ENCODE measurements at regions not wholly inside any gene's neighbourhood (a gene's known extent, or its start where the extent isn't known, plus 50 kb on each side); places are given as distances from the start of the nearest gene placed in this dataset.
"Not testable (repeated sequence)": the region's sequence is repeated elsewhere in the genome, so short reads cannot be mapped to it uniquely, and the experiment has no call there.

DNA sequence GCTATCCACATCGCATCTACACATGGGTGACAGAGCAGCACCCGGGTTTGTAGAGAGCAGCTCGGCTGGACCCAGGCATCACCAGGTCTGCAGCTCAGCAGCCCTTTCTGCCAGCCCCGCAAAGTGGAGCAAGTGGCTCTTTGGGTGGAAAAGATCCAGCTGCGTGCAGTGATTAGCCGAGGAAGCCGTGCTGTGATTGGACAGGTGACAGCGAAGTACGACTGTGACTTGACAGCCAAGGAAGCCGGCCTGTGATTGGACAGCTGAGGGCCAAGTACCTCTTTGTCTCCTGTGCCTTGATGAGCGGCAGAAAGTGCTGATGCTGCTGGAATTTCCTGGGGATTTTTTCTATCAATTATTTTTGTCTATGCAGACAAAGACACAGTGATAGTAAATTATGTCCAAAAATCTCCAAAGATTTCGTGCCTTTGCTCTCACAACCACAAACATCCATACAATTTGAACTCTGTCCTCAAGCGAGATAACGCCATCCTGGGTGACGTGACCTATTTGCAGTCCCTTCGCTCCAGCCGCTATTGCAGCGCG is 62.3 kb upstream of the GPR31 start:
- DNase-seq (no peak), ATAC-seq (no peak)
- Histone ChIP-seq H3K4me3 (no peak overlapping the region), H3K27ac (no peak overlapping the region), H3K4me1 (no peaks in the 10 kb centered on the region), H3K27me3 (no peaks in the 10 kb centered on the region), H3K36me3 (no peaks in the 10 kb centered on the region), H3K9me3 (no peaks in the 10 kb centered on the region)
- intact Hi-C loops (cut with DNase I) = loop anchor here (10.0 kb wide), 1 partner anchor 65 kb away; no protein-coding TSS in a partner anchor
- TF ChIP-seq, protein P1, sequence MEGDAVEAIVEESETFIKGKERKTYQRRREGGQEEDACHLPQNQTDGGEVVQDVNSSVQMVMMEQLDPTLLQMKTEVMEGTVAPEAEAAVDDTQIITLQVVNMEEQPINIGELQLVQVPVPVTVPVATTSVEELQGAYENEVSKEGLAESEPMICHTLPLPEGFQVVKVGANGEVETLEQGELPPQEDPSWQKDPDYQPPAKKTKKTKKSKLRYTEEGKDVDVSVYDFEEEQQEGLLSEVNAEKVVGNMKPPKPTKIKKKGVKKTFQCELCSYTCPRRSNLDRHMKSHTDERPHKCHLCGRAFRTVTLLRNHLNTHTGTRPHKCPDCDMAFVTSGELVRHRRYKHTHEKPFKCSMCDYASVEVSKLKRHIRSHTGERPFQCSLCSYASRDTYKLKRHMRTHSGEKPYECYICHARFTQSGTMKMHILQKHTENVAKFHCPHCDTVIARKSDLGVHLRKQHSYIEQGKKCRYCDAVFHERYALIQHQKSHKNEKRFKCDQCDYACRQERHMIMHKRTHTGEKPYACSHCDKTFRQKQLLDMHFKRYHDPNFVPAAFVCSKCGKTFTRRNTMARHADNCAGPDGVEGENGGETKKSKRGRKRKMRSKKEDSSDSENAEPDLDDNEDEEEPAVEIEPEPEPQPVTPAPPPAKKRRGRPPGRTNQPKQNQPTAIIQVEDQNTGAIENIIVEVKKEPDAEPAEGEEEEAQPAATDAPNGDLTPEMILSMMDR (IDR thresholded peaks at IDR 0.05) = no peak

- no peak for ATAC-seq
- intact Hi-C loops (cut with DNase I) = loop anchor here (10.0 kb wide), 1 partner anchor 63 kb away; no protein-coding TSS in a partner anchor
Observed at GRCh38 chr6:167221400-167222201, 63.8 kb upstream of the GPR31 start.

GRCh38 chr6:167225566-167226382 is 65.3 kb upstream of the UNC93A start:
- H3K27ac ChIP-seq = not testable (repeated sequence)

More at GRCh38 chr6:167221400-167222201, 63.8 kb upstream of the GPR31 start:
- Histone ChIP-seq H3K36me3 (no peaks in the 10 kb centered on the region), H3K27me3 (no peaks in the 10 kb centered on the region), H3K27ac (no peak overlapping the region), H3K4me1 (no peaks in the 10 kb centered on the region), H3K9me3 (no peaks in the 10 kb centered on the region), H3K4me3 (no peak overlapping the region)
- TF ChIP-seq, protein P1 (IDR thresholded peaks at IDR 0.05) = no peak
- no peak for DNase-seq

GRCh38 chr6:167226383-167226685 is 64.8 kb upstream of the UNC93A start:
- Histone ChIP-seq H3K4me1 (no peaks in the 10 kb centered on the region), H3K4me3 (no peak overlapping the region), H3K9me3 (no peaks in the 10 kb centered on the region), H3K27ac (no peak overlapping the region), H3K36me3 (no peaks in the 10 kb centered on the region), H3K27me3 (no peaks in the 10 kb centered on the region)
- ATAC-seq = no peak
- no peak for DNase-seq
- intact Hi-C loops (cut with DNase I) = loop anchor here (10.0 kb wide), 1 partner anchor 58 kb away; no protein-coding TSS in a partner anchor
- TF ChIP-seq, protein P1 (IDR thresholded peaks at IDR 0.05) = no peak

More at GRCh38 chr6:167225566-167226382, 65.3 kb upstream of the UNC93A start:
- intact Hi-C loops (cut with DNase I) = loop anchor here (10.0 kb wide), 1 partner anchor 59 kb away; no protein-coding TSS in a partner anchor
- not testable (repeated sequence) for H3K9me3 ChIP-seq, H3K36me3 ChIP-seq, H3K4me3 ChIP-seq, DNase-seq, H3K27me3 ChIP-seq, H3K4me1 ChIP-seq
- ATAC-seq = peak; percentile 47

DNA sequence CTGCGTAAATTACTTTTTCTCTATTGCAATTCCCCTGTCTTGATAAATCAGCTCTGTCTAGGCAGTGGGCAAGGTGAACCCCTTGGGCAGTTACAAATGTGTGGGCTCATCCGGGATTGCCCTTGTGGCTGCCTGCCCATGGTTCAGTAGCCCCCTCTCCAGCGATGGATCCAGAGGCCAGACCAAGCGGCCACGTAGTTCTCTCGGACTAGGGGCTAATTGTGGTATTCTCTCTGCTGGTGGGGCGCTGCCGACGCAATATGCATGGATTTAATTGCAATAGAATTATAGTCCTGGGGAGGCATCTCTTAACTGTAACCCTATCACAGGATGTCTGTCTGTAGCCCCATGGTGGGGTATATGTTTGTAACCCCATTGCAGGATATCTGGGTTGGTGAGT is 64.3 kb upstream of the UNC93A start:
- Histone ChIP-seq H3K4me3 (no peak overlapping the region), H3K4me1 (no peaks in the 10 kb centered on the region), H3K27me3 (no peaks in the 10 kb centered on the region), H3K36me3 (no peaks in the 10 kb centered on the region), H3K9me3 (no peaks in the 10 kb centered on the region), H3K27ac (no peak overlapping the region)
- TF ChIP-seq, protein P1 (IDR thresholded peaks at IDR 0.05) = no peak
- intact Hi-C loops (cut with DNase I) = loop anchor here (10.0 kb wide), 1 partner anchor 58 kb away; no protein-coding TSS in a partner anchor
- ATAC-seq = no peak
- DNase-seq = no peak
